WTC11 (cell line): ENCODE measurements at regions not wholly inside any gene's neighbourhood (a gene's known extent, or its start where the extent isn't known, plus 50 kb on each side); places are given as distances from the start of the nearest gene placed in this dataset.

ENCODE experiments used
- ATAC-seq: fragments of 200-7000 bp; cut with Tn5 transposase; 2 replicates; pipeline ENCODE4 v1.10.0; 2021; ENCODE audit warnings: mild to moderate bottlenecking, moderate library complexity
- CTCF ChIA-PET: fragments of 300-600 bp; sonication (Branson Sonifier 250); formaldehyde crosslinking; loops from one replicate; lab custom pipeline; 2021; ENCODE audit warnings: antibody characterized with exemption; lab: Charles Lee
- POLR2A ChIA-PET: fragments of 350-600 bp; sonication (Branson Sonifier 250); formaldehyde crosslinking; loops from one replicate; lab custom pipeline; 2021; ENCODE audit warnings: antibody characterized with exemption; lab: Charles Lee
- DNase-seq: peaks from one replicate; pipeline ENCODE4 v3.0.0; 2021; ENCODE audit warnings: low spot score
- H3K27ac Mint-ChIP-seq: 2 replicates; pipeline ENCODE4 v1.8.0; 2021; ENCODE audit warnings: mixed read lengths
- H3K27me3 Mint-ChIP-seq: 2 replicates; pipeline ENCODE4 v1.8.0; 2021; ENCODE audit warnings: low read depth, mild to moderate bottlenecking, moderate library complexity, mixed read lengths
- H3K36me3 Mint-ChIP-seq: 2 replicates; pipeline ENCODE4 v1.8.0; 2021; ENCODE audit warnings: mixed read lengths
- H3K4me1 Mint-ChIP-seq: 2 replicates; pipeline ENCODE4 v1.8.0; 2022; ENCODE audit warnings: mixed read lengths
- H3K4me3 Mint-ChIP-seq: 2 replicates; pipeline ENCODE4 v1.8.0; 2021; ENCODE audit warnings: mild to moderate bottlenecking, moderate library complexity, mixed read lengths
- H3K9me3 Mint-ChIP-seq: 2 replicates; pipeline ENCODE4 v1.8.0; 2021; ENCODE audit warnings: mixed read lengths
- ARID4B ChIP-seq: sonication (generic); formaldehyde crosslinking; IDR thresholded peaks from 2 replicates; pipeline ENCODE4 v1.8.0; 2023; ENCODE audit warnings: missing genetic modification reagents, mild to moderate bottlenecking, borderline replicate concordance
- GTF2I ChIP-seq: fragments of 250-450 bp; sonication (Bioruptor Pico); conservative IDR thresholded peaks from 2 replicates; pipeline ENCODE4 v1.4.0; 2021; ENCODE audit warnings: mild to moderate bottlenecking
- HMGXB4 ChIP-seq: sonication (generic); formaldehyde crosslinking; IDR thresholded peaks from 2 replicates; pipeline ENCODE4 v1.8.1; 2023; ENCODE audit warnings: mild to moderate bottlenecking, moderate library complexity, missing genetic modification reagents
- MAX ChIP-seq: sonication (generic); formaldehyde crosslinking; IDR thresholded peaks from 2 replicates; pipeline ENCODE4 v1.8.0; 2022; ENCODE audit warnings: mild to moderate bottlenecking, missing genetic modification reagents
- NFYB ChIP-seq: sonication (generic); formaldehyde crosslinking; conservative IDR thresholded peaks from 2 replicates; pipeline ENCODE4 v1.8.0; 2022; ENCODE audit warnings: low read depth, missing genetic modification reagents
- NR3C1 ChIP-seq: sonication (generic); formaldehyde crosslinking; conservative IDR thresholded peaks from 2 replicates; pipeline ENCODE4 v1.8.1; 2023; ENCODE audit warnings: low read depth, mild to moderate bottlenecking, missing genetic modification reagents
- ZNF532 ChIP-seq: fragments of 250-450 bp; sonication (Bioruptor Pico); IDR thresholded peaks from 2 replicates; pipeline ENCODE4 v1.9.0; 2021; ENCODE audit warnings: mild to moderate bottlenecking, borderline replicate concordance

- Mint-ChIP-seq H3K27ac (no peak overlapping the region), H3K36me3 (no peaks in the 10 kb centered on the region)
- POLR2A ChIA-PET, result no interaction called here
Observed at GRCh38 chr9:1222511-1222910, 172.4 kb downstream of the DMRT2 start.

More at GRCh38 chr9:1222511-1222910, 172.4 kb downstream of the DMRT2 start:
- Mint-ChIP-seq H3K4me1 (peaks cover 14% of the 10 kb centered on the region), H3K4me3 (no peak overlapping the region), H3K27me3 (no peaks in the 10 kb centered on the region; the same call in 1 of the 2 replicates), H3K9me3 (0 out of 2 replicates have a peak, but pooled peaks cover 7% of the 10 kb centered on the region)
- TF ChIP-seq MAX (CRISPR knock-in tag) (no peak), ARID4B (CRISPR knock-in tag) (no peak), NR3C1 (no peak), NFYB (CRISPR knock-in tag) (no peak), ZNF532 (CRISPR knock-in tag) (no peak), GTF2I (CRISPR knock-in tag) (no peak), HMGXB4 (CRISPR knock-in tag) (no peak)
- ATAC-seq (no peak), DNase-seq (no peak)
- CTCF ChIA-PET, result no interaction called here
